Upper lobe of right lung (tissue), 1 donor: ENCODE measurements at regions not wholly inside any gene's neighbourhood (a gene's known extent, or its start where the extent isn't known, plus 50 kb on each side); places are given as distances from the start of the nearest gene placed in this dataset.

Experiments used
- ATAC-seq: fragments of 200-7000 bp; cut with Tn5 transposase; one replicate; pipeline ENCODE4 v1.9.1; 2020; ENCODE audit warnings: mild to moderate bottlenecking, moderate library complexity
- DNase-seq: peaks from one replicate; pipeline ENCODE4 v3.0.0-alpha.2; 2020
- H3K27ac ChIP-seq: fragments of 200-600 bp; one replicate; pipeline ENCODE4 v1.8.0; 2022
- H3K27me3 ChIP-seq: fragments of 200-600 bp; one replicate; pipeline ENCODE4 v1.8.0; 2022; ENCODE audit warnings: mild to moderate bottlenecking
- H3K36me3 ChIP-seq: fragments of 200-600 bp; one replicate; pipeline ENCODE4 v1.8.0; 2022
- H3K4me1 ChIP-seq: fragments of 200-600 bp; one replicate; pipeline ENCODE4 v1.8.0; 2022
- H3K4me3 ChIP-seq: fragments of 200-600 bp; one replicate; pipeline ENCODE4 v1.8.0; 2022; ENCODE audit warnings: mild to moderate bottlenecking
- H3K9me3 ChIP-seq: fragments of 200-600 bp; one replicate; pipeline ENCODE4 v1.8.0; 2022
- intact Hi-C: fragments of 100-400 bp; cut with DNase I; formaldehyde crosslinking; loops from one replicate; pipeline ENCODE4 v1.11.0; 2022
- TF ChIP-seq, protein P1 (sequence below): fragments of 200-600 bp; IDR thresholded peaks from one replicate; pipeline ENCODE4 v1.8.0; 2022; ENCODE audit warnings: antibody characterized with exemption
- donor health status: DM: no; HTN: yes; CAD: no; lungs with severe emphysema.

DNA sequence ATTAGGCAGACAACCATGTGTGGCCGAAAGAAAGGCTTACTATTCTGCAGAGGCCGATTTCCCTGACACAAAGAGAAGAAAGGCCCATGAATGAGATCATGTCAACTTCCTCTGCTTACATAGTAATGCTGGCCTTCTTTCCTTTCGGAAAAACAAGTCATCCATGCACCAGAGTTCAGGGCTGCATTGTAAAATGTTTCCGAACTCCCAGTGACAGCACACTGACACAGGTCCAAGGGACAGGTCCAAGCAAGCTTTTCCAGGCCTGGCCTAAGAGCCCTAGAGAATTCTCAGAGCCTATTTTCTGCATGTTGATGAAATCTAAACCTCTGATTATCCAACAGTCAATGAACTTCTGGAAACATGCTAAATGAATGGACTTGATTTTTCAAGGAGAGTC, 140.9 kb downstream of the ZNF608 start:
- Histone ChIP-seq H3K27ac (peak overlapping the region; percentile 27), H3K36me3 (no peaks in the 10 kb centered on the region), H3K9me3 (no peaks in the 10 kb centered on the region), H3K4me1 (peaks cover 13% of the 10 kb centered on the region), H3K4me3 (no peak overlapping the region), H3K27me3 (no peaks in the 10 kb centered on the region)
- intact Hi-C loops: no loop called here
- ATAC-seq (peak; percentile 59), DNase-seq (no peak)
- TF ChIP-seq, protein P1, sequence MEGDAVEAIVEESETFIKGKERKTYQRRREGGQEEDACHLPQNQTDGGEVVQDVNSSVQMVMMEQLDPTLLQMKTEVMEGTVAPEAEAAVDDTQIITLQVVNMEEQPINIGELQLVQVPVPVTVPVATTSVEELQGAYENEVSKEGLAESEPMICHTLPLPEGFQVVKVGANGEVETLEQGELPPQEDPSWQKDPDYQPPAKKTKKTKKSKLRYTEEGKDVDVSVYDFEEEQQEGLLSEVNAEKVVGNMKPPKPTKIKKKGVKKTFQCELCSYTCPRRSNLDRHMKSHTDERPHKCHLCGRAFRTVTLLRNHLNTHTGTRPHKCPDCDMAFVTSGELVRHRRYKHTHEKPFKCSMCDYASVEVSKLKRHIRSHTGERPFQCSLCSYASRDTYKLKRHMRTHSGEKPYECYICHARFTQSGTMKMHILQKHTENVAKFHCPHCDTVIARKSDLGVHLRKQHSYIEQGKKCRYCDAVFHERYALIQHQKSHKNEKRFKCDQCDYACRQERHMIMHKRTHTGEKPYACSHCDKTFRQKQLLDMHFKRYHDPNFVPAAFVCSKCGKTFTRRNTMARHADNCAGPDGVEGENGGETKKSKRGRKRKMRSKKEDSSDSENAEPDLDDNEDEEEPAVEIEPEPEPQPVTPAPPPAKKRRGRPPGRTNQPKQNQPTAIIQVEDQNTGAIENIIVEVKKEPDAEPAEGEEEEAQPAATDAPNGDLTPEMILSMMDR: no peak

DNA sequence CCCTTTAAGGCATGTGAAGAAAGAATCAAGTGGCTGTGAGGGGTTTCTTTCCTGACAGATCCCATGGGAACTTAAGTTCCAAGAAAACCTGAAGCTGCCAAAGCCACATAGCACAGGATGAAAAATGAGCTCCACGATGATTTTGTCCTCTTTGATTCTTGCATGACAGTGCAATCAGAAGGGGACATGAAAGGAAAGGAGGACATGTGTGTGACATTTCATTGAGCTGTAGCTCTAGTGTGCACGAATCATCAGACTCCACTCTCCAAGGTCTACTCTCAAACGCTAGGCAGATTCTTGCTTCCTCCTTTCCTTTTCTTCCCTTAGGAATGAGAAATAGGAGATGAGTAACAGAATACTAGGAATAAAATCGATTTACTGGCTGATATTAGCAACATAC, 142.0 kb downstream of the ZNF608 start:
- no peaks in the 10 kb centered on the region for H3K9me3 ChIP-seq
- no peaks in the 10 kb centered on the region for H3K36me3 ChIP-seq
- no peak overlapping the region for H3K4me3 ChIP-seq
- peaks cover 24% of the 10 kb centered on the region for H3K4me1 ChIP-seq
- H3K27me3 ChIP-seq: no peaks in the 10 kb centered on the region
- TF ChIP-seq, protein P1: no peak
- DNase-seq (no peak), ATAC-seq (no peak)
- intact Hi-C loops: no loop called here
- no peak overlapping the region for H3K27ac ChIP-seq

DNA sequence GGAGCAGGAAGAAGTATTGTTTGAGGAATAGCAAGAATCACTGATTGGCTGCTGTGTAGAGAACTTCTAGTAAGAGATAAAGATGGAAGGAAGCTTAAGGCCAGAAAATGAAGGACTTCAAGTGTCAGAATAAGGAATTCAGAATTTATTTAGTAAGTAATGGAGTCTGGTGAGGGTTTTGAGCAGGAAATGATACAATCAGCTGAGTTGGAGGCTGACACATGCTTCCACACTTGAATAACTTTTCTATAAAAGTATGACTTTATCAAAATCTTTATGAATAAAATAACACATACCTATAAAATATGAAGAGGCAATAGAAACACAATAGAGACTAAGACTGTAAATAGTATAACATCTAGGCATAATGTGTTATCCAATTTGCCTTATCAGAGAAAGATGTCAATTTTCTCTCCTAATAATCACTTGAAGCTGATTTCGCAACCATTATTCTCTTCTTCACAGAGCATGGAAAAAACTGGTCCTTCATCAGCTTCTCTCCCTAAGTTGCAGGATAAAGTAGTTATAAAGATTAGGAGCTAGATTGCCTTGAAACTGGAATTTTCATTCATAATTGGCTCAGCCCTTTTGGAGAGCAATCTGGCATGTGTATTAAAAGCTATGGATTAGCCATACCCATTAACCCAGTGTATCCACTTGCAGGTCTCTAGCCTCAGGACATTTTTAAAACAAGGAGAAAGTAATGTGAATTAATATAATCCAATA, 143.4 kb downstream of the ZNF608 start:
- no peaks in the 10 kb centered on the region for H3K36me3 ChIP-seq
- H3K27ac ChIP-seq: no peak overlapping the region
- TF ChIP-seq, protein P1: no peak
- H3K9me3 ChIP-seq: no peaks in the 10 kb centered on the region
- intact Hi-C loops: no loop called here
- DNase-seq (no peak), ATAC-seq (no peak)
- peaks cover 33% of the 10 kb centered on the region for H3K4me1 ChIP-seq
- no peaks in the 10 kb centered on the region for H3K27me3 ChIP-seq
- H3K4me3 ChIP-seq: no peak overlapping the region

DNA sequence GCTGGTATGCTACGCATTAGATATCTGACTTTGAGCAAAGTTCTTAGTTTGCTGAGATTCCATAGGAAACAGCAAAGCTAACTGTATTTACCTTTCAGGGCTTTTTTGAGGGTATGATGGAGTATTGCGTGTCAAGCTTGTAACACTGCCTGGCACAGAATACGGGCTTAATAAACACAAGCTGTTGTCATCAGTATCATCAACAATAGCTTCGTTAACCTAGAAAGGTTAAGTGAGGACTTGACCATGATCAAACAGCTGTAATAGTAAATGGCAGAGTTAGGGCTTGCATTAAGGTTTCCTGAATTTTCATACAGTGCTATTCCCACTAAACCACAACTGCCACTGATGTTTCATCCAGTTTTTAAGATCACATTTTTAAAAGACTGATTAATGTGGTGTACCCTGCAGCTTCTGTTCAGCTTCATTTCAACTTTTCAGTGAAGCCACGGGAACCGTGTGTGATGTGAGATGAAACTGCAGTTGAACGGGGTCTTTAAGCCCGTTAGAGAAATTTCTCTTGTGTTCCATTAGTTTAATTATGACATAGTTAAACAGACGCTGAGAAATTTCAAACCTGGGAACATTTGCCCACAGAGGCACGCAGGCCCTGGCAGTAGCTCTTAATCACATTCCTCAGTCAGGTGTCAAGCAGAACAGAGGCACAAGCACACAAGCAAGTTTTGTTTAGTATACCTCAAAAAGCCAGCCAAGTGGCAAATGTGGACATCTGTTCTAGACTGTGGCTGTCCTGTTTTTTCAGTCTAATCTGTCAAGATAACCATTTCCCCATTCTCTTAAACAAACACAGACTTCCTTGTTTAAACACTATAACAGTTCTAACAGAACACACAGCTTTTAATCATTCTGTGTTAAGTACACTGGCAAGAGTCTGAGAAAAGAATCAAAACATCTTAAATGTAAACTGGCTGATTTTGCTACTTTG, 147.1 kb downstream of the ZNF608 start:
- TF ChIP-seq, protein P1: no peak
- H3K9me3 ChIP-seq: no peaks in the 10 kb centered on the region
- ATAC-seq (peak; percentile 95), DNase-seq (no peak)
- intact Hi-C loops: no loop called here
- H3K27ac ChIP-seq: peak overlapping the region; percentile 59
- no peaks in the 10 kb centered on the region for H3K36me3 ChIP-seq
- H3K4me1 ChIP-seq: peaks cover 29% of the 10 kb centered on the region
- no peak overlapping the region for H3K4me3 ChIP-seq
- no peaks in the 10 kb centered on the region for H3K27me3 ChIP-seq

DNA sequence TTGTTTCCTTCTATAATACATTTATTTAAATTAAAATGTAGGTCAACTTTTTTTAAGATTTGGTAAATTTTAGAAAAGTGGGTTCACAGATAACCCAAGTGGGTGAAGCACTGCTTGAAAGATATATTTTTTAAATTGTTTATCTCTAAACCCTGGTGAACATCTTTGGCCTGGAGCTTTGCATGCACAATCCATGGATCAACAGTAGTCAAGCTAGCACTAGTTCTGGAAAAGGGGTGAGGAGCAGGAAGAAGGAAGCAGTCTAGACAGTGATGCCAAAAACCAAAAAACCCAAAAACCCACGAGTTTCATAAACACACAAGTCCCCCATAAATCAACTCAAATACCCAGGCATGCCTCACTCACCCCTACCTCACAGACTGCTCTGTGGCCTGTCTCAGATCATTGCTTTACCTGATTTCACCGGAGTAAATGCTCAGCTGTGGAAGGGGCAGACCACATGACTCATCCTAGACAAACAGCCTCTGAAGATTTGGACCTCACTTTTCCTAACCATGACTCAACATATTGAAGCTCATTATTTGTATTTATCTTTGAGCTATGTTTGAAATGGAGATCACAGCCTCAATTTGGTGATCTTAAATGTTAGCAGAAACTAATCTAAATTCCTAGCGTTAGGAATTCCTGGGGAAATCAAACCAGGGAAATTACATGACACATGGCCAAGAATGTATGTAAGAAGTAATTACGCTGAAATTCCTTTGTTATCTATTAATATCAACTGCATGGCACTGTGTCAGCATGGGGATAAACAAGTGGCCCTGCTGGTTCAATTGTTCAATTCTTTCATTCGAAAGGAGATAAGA, 149.6 kb downstream of the ZNF608 start:
- H3K27ac ChIP-seq: peak overlapping the region; percentile 27
- intact Hi-C loops: no loop called here
- no peak overlapping the region for H3K4me3 ChIP-seq
- H3K36me3 ChIP-seq: no peaks in the 10 kb centered on the region
- DNase-seq (no peak), ATAC-seq (peak; percentile 29)
- H3K4me1 ChIP-seq: peaks cover 26% of the 10 kb centered on the region
- TF ChIP-seq, protein P1: no peak
- no peaks in the 10 kb centered on the region for H3K9me3 ChIP-seq
- no peaks in the 10 kb centered on the region for H3K27me3 ChIP-seq
